GM19372 (cell line): ENCODE measurements at regions not wholly inside any gene's neighbourhood (a gene's known extent, or its start where the extent isn't known, plus 50 kb on each side); places are given as distances from the start of the nearest gene placed in this dataset.

Source experiments
- ATAC-seq: cut with Tn5 transposase; IDR thresholded peaks from one replicate; pipeline ENCODE4 v1.9.1; 2021; ENCODE audit warnings: mild to moderate bottlenecking, low read depth, moderate library complexity; ENCODE audit not compliant: unreplicated experiment

DNA sequence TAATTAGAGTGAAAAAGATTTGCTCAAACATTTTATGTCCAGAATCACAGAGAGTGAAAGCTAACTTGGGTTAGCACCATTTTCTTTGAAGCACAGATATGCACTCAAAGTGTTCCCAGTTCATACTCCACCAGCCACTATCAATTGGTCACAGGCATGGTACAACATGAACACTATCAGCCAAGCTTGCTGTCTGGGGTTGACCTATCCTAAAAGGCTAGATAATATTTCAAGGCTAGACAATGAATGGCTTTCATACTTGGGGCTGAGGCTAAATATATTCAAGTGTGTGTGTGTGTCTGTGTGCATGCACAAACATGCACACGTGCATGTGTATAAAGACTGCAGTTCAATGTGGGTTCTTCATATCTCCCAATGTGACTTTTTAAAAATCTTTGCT is 783.0 kb upstream of the GJE1 start:
- no peak for ATAC-seq

DNA sequence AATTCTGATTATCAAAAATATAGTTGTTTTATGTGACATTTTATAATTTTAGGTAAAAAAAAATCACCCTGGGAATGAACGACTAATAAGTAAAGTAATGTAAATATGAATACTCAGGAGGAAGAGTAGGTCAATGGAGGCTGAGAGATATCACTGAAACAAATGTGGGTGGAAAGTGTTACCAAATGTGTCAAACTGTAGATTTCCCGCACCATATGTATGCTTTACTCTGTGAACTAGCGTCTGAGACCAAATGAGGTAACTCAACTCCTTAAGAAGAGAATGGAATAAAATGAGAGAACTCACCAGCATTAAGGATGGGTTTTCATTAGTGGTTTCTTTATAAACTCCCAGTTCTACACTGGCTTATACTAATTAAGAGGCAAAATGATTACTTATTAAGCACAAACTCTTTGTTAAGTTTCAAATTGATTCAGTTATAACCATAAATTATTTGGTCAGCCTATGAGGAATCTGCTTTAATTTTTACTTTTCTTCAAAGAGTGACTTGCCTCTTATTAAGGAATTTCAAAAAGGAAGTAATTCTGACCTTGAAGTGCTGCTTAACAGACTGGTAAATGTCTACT is 784.7 kb upstream of the GJE1 start:
- ATAC-seq = no peak

DNA sequence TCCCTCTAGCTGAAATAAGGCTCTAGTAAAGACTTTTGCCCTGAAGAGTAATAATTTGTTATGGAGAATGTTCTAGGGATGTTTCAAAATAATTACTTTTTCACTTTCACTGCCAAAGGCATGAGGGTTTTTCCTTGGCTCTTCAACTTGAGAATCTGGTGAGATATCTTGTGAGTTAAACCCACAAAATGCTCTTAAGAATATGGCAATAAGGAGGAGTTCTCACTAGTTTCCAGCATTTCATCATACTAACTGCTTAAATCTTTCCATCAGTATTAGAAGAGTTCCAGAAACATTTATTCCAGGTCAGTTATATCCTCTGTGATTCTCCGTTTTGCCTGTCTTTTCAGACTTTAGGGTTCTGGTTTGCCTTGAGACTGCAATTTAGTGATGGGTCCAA is 785.6 kb upstream of the GJE1 start:
- no peak for ATAC-seq

DNA sequence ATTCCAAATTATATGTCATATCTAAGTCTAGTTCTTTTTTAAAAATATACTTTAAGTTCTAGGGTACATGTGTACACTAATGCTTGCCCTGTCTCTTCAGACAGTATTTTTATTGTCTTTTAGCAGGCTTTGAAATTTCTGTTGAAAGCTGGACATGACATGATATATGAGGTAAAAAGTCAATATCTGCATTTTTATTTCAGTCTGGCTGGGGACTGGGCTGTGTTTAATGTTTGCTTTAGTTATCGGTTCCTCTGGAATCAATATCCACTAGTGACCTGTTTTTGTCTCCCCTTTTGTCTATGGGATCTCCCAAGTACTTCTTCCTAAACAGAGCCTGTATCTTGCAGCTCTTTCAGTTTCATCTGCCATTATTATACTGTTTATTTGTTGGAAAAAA is 786.2 kb upstream of the GJE1 start:
- no peak for ATAC-seq

DNA sequence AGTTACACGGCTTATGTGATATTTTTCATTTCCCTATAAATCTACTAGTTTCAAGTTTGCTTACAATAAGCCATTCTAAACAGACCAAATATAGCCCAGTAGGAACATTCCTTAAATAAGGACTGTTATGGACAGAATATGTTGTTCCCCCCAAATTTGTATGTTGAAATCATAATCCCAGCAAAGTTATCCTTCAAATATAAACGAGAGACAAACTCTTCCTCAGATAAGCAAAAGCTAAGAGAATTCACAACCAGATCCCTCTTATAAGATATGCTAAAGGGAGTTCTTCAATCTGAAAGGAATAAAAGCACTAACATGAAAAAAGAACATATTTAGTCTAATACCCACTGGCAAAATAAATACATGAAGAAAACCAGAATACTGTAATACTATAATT is 795.5 kb upstream of the GJE1 start:
- no peak for ATAC-seq

DNA sequence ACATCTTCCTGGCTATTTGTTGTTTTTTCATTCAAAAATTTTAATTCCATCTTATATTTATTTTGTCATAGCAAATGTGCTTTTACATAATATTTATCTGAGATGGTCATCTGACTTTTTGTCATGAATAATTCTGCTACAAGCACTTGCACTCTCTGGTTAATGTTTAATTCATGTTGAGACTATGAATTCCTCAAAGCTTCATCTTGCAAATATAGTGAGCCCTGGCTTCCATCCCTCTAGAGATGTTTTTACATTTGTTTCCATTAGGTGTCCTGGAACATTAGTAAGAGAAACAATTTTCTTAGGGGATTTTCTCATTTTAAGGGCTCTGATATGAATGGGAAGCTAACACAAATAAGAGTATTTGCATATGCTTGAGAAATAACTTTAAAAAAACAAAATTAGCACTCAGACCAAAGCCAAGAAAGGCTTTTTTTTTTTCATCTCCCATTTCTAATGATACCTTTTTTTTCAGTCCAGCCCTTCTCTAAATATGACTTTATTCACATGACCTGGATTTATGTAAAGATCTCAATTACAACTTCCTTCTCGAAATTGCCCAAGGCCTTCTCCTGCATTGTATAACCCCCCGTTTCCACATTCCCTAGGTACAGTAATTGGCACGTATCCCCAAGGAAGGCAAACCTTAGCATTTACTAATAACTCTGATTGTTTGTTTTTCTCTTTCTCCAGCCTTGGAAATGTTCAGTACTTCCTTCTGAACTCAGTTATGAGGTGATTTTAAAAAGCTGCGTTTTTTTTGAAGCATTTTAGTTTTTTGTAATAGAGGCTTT is 797.0 kb upstream of the GJE1 start:
- ATAC-seq = no peak

DNA sequence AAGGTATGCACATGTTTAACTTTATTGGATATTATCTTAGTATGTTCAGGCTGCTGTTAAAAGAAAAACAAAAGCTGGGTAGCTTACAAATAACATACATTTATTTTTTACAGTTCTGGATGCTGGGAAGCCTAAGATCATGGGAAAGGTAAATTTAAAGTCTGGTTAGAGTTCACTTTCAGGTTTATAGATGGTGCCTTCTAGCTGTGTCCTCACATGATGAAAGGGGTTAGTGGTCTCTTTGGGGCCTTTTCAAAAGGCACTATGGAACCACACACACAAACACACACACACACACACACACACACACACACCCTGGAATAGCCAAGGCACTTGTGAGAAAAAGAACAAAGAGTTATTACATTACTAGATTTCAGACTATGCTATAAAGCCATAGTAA is 805.8 kb upstream of the GJE1 start:
- ATAC-seq = no peak

DNA sequence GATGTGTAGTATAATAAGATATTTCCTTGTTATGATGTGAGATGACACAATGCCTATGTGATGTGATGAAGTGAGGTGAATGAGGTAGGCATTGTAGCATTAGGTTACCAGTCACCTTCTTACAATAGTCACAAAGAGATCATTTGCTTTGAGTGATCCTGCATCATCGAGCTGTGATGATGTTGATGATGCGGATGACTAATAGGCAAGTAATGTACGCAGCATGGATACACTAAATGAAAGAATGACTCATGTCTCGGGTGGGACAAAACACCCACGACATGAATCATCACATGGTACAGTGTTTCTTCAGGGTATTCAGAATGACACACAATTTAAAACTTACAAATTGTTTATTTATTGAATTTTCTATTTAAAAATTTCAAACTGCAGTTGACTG is 806.3 kb upstream of the GJE1 start:
- ATAC-seq = peak; percentile 55

DNA sequence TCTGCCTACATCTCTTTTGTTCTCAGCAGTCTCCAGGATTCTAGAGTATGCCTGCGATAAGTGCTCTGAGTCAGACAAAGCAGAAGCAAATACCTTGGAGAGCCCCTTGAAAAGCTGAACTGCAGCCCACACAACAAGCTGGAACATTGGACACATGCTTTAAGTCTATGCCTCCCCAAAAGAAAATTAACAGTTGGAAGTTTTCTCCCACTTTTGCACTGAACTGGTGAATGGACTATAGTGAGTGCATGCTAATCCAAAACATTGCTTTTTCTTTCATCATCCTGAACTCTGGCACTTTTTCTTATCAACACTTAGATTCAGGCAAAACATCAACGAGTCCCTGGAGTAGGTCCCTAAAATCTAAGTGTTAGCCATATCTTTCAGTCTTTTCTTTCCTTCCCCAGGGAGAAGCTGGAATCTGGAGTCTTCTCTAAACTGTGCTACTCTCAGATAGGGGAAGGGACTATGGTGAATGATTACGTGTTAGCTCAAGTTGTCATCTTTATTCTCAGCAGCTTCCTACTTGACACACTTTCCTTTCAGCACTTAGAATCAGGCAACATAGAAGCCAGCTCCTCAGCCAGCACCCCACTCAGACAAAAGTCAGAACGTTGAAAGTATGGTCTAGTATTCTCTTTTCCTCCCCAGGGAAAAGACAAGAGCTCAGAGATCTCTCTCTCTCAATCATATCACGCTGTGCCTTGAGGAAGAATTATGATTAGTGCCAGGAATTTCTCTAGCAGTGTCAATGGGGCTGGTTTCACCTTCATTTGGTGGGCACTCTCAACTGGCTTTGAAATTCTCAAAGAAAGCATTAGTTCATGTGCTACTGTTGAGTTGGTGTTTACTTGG is 811.0 kb upstream of the GJE1 start:
- ATAC-seq = no peak

DNA sequence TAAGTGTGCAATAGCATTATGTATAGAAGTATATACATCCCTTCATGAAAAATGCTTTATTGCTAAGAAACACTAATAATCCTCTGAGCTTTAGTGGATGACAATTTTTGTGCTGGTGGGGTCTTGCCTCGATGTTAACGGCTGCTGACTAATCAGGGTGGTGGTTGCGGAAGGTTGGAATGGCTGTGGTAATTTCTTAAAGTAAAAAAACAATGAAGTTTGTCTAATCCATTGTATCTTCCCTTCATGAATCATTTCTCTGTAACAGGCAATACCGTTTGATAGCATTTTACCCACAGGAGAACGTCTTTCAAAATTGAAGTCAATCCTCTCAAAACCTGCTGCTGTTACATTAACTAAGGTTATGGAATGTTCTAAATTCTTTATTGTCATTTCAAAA is 816.5 kb upstream of the GJE1 start:
- no peak for ATAC-seq

DNA sequence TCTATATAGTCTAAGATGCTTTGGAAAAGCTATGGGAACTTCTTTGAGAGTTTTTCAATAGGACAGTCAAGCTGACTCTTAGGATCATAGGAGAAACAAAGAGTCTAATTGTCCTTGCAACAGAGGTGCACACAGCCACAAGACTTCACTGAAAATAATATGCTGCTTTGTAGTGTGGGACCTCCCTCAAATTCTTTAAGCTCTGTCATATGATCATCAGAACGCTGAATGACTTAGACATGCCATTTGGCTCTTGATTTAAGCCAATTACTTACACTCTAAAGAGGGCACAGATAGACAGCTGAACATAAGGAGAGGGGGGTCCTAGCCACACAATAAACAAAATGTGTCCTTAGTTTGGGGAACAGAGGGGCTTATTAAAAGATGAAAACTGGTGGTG is 818.7 kb upstream of the GJE1 start:
- no peak for ATAC-seq

DNA sequence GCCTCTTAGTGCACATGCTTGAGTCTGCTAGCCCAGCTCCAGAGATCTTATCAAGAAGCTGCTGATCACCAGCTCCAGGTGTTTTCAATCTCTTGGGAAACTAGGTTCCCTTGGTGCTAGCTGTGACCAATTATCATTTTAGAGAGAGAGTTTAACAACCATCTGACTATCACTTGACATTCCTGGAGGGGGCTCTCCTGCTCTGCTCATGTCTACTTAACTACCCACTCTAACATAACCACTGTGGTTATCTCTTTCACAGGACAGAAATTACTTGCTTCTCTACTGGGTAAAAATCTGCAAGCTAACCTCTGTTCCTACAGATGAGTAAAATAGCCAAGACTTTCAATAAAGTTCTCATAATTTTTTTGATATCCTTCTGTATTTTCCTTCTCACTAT is 823.4 kb upstream of the GJE1 start:
- ATAC-seq = peak; percentile 53

DNA sequence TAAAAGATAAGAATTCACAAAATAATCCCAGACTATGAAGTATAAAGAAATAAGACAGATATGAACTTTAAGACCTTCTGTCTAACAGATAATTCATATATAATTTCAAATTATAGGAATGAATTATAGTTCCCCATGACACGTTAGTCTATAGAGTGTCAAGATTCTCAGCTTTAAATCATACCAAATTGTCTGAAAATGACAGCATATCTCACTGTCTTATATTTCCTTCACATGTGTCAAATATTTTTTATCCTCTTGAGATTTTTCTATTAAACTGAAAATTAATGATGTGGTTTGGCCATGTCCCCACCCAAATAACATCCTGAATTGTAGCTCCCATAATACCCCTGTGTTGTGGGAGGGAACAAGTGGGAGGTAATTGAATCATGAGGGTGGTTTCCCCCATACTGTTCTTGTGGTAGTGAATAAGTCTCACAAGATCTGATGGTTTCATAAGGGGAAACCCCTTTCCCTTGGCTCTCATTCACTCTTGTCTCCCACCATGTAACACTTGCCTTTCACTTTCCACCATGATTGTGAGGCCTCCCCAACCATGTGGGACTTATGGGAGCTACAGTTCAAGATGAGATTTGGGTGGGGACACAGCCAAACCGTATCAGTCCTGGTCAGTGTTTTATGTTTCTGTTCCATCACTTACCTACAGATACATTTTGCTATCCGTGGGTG is 825.3 kb upstream of the GJE1 start:
- ATAC-seq = no peak

DNA sequence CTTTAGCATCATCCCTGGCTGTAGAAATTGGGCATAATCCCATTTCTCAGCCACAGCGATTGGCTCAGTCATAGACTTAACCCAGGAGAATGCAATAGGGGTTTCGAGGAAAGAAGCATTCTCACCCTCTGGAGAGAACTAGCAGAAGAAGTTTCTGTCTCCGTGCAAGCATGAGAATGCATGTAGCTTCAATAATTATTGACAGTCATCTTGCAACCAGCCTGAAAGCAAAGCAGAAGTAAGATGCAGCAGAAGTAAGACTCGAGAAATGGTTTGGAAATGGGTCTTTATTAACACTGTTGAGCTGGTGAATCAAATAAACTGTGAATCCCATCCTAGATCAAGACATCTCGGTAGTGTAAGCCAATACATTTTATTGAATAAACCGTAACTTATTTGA is 828.8 kb upstream of the GJE1 start:
- no peak for ATAC-seq

DNA sequence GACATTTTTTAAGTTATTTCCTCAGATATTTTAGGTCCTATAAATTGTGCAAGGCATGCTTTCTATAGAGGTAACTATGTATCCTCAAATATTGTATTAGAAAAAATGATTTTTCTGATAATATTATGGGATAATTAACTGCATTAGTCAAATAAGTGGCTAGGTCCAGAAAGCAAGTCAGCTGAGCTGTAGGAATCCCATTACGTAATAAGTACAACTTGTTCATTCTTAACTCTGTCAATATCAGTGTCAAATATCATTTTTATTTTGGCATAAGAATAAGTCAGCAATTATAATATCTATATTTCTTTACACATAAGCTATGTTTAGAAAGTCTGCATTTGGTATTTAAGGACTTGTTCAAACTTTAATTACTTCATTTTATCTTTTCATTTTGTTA is 830.9 kb upstream of the GJE1 start:
- no peak for ATAC-seq

DNA sequence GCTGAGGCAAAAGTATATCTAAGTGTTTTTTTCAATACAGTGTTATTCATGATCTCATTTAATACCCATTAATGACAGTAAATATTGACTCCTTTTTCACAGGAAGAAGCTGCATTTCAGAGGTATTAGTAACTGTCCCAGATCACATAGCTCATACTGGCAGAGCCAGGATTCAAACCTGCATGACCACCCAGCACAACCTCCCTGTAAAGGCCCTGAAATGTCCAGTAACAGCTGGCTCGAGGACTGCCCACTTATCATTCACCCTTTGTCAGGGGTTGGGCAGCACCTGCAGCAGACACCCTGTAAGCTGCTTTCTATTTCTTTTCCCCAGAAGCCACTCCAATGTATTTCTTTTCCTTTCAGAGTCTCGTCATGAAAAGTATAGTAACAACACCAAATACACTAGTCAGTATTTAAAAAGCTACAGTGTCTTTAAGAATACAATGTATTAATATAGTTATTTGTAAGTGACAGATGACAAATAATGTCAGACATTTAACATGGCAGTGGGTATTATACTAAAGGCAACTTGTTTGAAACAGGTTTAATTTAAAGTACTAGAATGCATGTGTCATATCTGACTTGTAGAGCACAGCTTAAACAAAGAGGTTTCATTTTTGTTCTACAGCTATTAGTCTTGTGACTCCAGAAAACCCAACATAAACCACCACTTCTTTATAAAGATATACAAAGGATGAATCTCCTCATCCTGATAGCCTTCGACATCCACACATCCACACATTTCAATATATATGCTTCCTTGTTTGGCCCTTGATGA is 841.6 kb upstream of the GJE1 start:
- ATAC-seq = no peak

DNA sequence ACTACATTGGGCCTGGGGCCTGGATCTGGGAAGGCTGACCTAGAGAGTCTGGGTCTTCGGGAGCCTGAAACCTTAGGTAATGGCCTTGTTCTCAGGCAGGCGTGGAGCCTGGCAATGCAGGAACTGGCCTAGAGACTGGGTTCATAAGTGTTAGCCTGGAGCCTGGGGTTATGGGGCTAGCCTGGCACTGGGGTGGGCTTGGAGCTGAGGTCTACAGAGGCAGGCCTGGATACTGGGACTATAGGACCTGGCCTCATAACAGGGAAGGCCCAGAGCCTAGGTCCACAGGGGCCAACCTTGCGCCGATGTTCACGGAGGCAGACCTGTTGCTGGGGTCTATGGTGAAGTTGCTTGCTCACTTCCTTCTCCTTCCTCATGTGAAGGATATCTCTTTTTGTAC is 843.8 kb upstream of the GJE1 start:
- no peak for ATAC-seq

DNA sequence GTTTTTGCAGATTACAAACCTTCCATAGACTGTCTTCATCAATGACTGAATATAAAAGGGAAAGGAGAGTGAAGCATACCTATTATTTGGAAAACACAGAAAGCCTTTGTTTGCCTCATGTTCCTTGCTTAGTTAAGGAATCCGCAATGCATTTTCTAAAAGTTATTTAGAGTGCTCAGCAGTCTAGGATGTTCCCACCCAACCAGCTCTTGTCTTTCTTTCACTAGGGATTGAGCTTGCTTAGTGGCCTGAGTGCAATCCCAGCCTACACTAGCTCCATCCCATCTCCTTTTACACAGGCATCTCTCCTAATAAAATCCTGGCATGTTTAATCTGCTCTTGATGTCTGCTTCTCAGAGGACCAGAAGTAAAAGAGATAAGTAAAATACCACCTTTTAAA is 850.5 kb upstream of the GJE1 start:
- no peak for ATAC-seq

DNA sequence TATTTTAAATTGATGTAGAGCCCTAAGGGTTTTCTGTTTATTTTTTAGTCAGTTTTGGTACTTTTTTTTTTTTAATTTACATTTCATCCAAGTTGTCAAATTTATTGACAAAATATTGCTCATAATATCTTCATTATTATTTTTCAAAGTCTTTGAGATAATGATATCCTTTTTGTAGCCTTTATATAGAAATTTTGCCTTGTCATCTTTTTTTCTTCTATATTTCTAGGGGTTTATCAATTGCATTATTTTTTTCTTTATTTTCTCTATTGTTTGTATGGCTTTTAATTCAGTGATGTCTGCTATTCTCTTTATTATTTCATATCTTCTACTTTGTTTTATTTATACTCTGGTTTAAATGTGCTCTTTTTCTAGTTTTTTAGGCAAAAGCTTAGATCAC is 863.0 kb upstream of the GJE1 start:
- ATAC-seq = no peak

DNA sequence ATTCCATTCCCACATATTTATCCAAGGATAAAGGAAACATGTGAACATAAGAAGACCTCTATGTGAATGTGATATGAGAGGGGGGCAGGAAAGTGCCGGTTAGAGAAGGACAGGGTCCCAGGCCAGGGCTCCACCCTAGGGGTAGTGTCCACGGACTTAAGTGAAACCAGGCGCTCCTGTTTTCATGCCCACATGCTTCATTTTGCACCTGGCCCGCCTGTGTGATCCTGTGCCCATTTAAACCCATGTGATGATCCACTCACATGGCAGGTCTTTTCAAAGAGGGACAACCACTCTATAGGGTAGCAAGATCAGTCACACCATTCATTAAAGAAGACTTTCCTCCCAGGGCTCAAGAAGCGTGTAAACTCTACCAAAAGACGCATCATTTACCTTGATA is 865.3 kb upstream of the GJE1 start:
- no peak for ATAC-seq
